Muscle of leg (tissue), 3 donors: ENCODE measurements at regions not wholly inside any gene's neighbourhood (a gene's known extent, or its start where the extent isn't known, plus 50 kb on each side); places are given as distances from the start of the nearest gene placed in this dataset.
A peak's percentile ranks its signal among the peaks of the same experiment; 100 is the strongest.
"Not testable (repeated sequence)": the region's sequence is repeated elsewhere in the genome, so short reads cannot be mapped to it uniquely, and the experiment has no call there.

Source experiments
- DNase-seq: peaks from one replicate; pipeline ENCODE4 v3.0.0; 2013
- H3K27ac ChIP-seq: one replicate; pipeline ENCODE4 v1.5.1; 2013; ENCODE audit warnings: mild to moderate bottlenecking, low read length, control low read depth
- H3K27me3 ChIP-seq: one replicate; pipeline ENCODE4 v1.6.1; 2013; ENCODE audit warnings: low read length; ENCODE audit not compliant: control insufficient read depth, insufficient read depth
- H3K36me3 ChIP-seq: one replicate; pipeline ENCODE4 v1.6.1; 2013; ENCODE audit warnings: low read length; ENCODE audit not compliant: control insufficient read depth, insufficient read depth
- H3K4me1 ChIP-seq: one replicate; pipeline ENCODE4 v1.6.1; 2013; ENCODE audit warnings: low read length; ENCODE audit not compliant: control insufficient read depth, insufficient read depth
- H3K4me3 ChIP-seq: one replicate; pipeline ENCODE4 v1.5.1; 2013; ENCODE audit warnings: low read length, control low read depth
- H3K9me3 ChIP-seq: replicated peaks from 2 replicates; pipeline ENCODE4 v1.6.1; 2013; ENCODE audit warnings: low read depth, low read length; ENCODE audit not compliant: control insufficient read depth
- WGBS: methylation state at CpG from one replicate; pipeline ENCODE4 v1.1.5; 2013; ENCODE audit warnings: missing lambda C conversion rate; ENCODE audit not compliant: insufficient coverage; 5-methylcytosine and 5-hydroxymethylcytosine counted together

DNA sequence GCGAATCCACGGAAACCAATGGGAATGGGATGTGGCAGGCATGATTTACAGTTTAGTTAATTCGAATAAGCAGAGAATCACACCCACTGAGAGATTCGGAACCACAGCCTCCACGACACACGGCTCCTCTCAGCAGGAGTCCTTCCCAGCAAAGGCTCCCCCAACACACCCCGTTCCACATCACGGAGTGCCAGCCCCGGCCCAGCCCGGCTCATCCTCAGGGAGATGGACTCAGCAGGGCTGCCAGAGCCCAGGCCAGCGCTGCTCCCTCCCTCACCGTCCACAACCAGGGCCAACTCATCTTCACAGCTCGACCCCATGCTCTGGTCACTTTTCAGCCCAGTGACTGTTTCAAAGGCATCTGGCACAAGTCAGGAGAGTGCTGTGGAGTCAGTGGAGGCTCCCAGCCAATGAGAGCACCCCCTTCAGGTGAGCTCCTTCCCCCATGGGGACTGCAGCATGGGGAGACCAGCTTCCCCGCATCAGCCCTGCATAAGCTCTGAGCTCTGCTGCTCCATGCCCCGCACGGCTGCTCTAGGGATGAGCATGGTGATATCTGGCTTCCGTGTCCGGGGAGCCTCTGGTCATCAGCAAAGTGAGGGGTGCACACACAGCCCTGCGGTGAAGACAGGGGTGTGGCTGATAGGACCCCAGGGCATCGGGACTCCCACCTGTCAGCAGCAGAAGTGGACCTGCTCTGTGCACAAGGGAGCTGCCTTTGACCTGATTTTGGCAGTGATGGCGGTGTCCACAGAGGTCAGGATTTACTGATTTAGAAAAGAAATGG is 238.8 kb upstream of the SFSWAP start:
- 71% methylated on average over 18 of the region's 21 CpGs for WGBS
- Histone ChIP-seq H3K27ac (no peak overlapping the region), H3K36me3 (no peaks in the 10 kb centered on the region), H3K27me3 (peaks cover 3% of the 10 kb centered on the region), H3K4me1 (no peaks in the 10 kb centered on the region), H3K4me3 (no peak overlapping the region), H3K9me3 (no peaks in the 10 kb centered on the region)
- no peak for DNase-seq

DNA sequence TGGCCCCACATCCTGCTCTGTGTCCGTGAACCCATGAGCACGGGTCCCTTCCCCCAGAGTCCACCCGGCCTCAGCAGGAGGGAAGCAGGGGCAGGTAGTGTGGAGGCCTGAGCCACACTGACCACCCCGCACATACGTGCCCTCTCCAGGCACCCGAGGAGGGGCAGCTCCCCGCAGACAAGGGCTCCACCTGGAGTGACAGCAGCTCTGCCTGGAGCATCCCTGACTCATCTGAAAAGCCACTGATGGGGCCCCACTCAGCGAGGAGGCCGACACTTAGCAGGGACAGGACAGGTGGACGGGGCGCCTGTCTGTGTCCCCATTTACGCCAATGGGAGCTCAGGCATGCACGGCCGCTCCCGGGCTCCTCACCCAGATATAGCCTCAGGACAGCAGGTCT is 237.6 kb upstream of the SFSWAP start:
- Histone ChIP-seq H3K27me3 (peaks cover 3% of the 10 kb centered on the region), H3K4me1 (no peaks in the 10 kb centered on the region), H3K4me3 (no peak overlapping the region), H3K9me3 (no peaks in the 10 kb centered on the region), H3K36me3 (no peaks in the 10 kb centered on the region), H3K27ac (no peak overlapping the region)
- DNase-seq = no peak
- WGBS = 86% methylated on average over 9 of the region's 15 CpGs

DNA sequence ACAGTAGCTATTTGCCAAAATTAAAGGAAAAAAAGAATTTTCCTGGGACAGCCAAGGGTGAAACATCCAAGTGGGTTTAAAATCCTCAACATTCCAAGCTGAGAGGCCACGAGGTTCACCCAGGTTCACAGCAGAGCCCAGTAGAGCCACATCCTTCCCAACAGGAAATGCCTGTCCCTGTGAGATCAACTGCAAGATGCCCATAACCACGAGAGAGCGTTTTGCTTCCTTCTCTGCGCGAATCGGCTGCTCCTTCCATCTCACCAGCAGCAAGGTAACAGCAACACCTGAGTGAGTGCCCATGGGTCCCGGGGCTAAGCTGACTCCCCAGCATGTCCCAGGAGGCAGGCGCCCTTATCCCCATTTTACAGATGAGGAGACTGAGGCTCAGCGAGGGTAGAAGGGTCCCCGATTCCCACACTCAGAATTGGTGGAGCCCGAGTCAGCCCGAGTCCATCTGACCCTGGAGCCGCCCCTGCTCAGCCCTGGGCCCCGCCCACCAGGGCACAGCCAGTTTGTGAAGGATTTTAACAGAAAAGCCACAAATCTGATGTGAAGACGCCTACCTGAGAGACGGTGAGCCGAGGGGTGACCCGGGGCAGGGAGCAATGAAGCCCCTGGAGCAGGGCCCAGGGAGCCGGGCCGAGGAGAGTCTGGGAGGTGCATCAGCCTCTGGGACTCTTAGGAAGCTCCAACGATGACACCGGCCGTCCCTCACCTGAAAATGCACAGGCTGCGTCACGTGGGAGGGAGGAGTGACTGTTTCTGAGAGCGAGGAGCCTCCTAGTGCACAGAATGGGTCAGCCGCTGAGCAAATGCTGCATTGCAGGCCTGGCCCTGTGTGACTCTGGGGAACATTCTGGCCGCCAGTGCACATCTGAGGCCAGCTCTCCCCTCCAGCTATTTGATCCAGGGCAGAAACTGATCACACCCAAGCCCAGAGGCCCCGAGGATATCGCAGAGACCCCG is 236.9 kb upstream of the SFSWAP start:
- peak; percentile 13 for DNase-seq
- H3K4me3 ChIP-seq = no peak overlapping the region
- peaks cover 3% of the 10 kb centered on the region for H3K27me3 ChIP-seq
- H3K9me3 ChIP-seq = no peaks in the 10 kb centered on the region
- no peaks in the 10 kb centered on the region for H3K36me3 ChIP-seq
- H3K4me1 ChIP-seq = no peaks in the 10 kb centered on the region
- no peak overlapping the region for H3K27ac ChIP-seq
- WGBS = 63% methylated on average over 17 of the region's 31 CpGs

DNA sequence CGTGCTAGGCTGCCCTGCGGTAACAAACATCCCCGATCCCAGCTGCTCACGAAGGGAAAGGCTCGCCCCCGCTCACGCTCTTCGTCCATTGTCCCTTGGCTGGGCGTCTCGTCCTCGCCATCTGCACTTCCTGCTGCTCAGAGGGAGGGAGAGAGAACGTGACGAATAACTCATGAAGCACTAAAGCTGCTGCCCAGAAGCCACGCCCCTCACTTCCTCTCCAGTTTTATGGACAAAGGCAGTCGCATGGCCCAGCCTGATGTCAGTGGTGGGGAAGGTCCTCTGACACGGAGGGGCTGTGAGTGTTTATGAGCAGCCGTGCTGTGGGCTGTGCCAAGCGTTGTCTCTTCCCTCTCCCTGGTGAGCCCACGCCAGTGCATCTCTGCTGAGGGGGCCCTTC is 235.9 kb upstream of the SFSWAP start:
- not testable (repeated sequence) for H3K27ac ChIP-seq, H3K36me3 ChIP-seq, DNase-seq, H3K27me3 ChIP-seq, H3K4me1 ChIP-seq, H3K9me3 ChIP-seq, H3K4me3 ChIP-seq
- WGBS = no CpG with 5 or more reads among the region's 19 CpGs

DNA sequence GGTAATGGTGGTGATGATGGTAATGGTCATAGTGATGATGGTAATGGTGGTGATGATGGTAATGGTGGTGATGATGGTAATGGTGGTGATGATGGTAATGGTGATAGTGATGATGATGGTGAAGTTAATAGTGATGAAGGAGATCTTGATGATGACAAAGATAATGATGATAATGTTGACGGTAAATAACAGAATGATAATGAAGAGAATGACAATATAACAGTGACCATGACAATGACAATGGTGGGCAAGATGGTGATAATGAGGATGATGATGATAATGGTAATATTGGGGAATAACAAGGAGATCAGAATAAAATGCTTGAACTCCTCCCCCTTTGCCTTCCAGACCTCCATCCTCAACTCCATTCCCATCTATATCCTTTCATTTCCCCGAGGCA is 233.3 kb upstream of the SFSWAP start:
- no peaks in the 10 kb centered on the region for H3K4me1 ChIP-seq
- H3K9me3 ChIP-seq = no peaks in the 10 kb centered on the region
- no peak overlapping the region for H3K27ac ChIP-seq
- H3K4me3 ChIP-seq = no peak overlapping the region
- no peaks in the 10 kb centered on the region for H3K27me3 ChIP-seq
- no peak for DNase-seq
- no peaks in the 10 kb centered on the region for H3K36me3 ChIP-seq
- 100% methylated on average over 2 of the region's 2 CpGs for WGBS

DNA sequence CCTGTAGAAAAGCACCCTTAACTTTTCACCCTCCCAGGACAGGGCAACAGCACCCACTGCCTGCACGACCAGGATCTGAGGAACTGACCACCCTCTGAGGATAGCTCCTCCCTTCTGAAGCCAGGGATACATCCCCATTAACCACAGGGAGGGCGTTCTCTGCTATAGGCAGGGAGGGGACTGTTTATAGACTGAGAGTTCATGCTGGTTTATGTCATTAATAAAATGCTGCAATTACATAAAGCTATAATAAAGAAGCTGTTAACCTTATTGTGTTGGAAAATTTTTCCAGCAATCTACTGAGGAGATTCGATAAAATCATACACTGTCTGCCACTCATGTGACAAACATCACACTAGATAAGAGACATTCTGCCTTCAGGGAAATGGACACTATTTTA is 232.4 kb upstream of the SFSWAP start:
- no CpG with 5 or more reads among the region's 3 CpGs for WGBS

DNA sequence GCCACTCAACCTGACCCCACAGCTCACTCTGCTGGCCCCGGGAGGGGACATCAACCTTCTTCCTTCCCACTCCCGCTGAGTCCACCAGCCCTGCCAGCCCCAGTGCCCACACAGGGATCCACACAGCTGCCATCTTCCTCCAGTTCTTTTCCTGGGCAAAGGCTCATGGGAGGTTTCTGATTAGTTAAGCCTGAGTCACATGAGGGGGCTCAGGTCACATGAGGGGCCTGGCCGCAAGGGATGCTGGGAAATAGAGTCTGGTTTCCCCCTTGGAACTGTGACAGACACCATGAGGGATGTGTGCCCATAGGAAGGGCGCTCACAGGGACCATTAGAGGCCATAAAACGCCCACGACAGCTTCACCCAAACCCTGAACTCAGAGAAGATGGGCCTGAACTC is 228.7 kb upstream of the SFSWAP start:
- Histone ChIP-seq H3K27ac (no peak overlapping the region), H3K4me3 (no peak overlapping the region), H3K36me3 (no peaks in the 10 kb centered on the region), H3K4me1 (no peaks in the 10 kb centered on the region), H3K27me3 (peaks cover 2% of the 10 kb centered on the region), H3K9me3 (no peaks in the 10 kb centered on the region)
- 61% methylated on average over 4 of the region's 6 CpGs for WGBS
- DNase-seq = no peak

More for the DNA sequence above, 232.4 kb upstream of the SFSWAP start:
- no peaks in the 10 kb centered on the region for H3K4me1 ChIP-seq
- H3K4me3 ChIP-seq = no peak overlapping the region
- no peak for DNase-seq
- H3K9me3 ChIP-seq = no peaks in the 10 kb centered on the region
- no peak overlapping the region for H3K27ac ChIP-seq
- H3K36me3 ChIP-seq = no peaks in the 10 kb centered on the region
- no peaks in the 10 kb centered on the region for H3K27me3 ChIP-seq

DNA sequence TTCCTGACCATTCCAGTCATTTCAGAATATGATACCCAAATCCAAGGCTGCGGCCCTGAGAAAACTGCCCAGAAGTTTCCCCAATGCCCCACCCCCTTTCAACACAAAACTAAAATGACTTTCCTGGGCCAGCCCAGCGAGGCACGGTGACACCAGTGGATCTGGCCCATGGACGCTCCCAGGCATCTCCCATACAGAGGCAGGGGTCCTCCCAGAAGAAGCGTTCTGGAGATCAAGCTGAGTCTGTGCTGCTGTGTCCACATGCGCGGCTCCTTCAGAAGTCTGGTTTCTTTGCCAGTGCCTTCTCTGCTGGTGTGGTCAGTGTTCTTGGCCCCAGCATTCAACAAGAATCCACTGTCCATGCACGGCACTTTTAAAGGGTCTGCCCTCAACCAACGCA is 228.2 kb upstream of the SFSWAP start:
- Histone ChIP-seq H3K4me3 (no peak overlapping the region), H3K27me3 (peaks cover 3% of the 10 kb centered on the region), H3K9me3 (no peaks in the 10 kb centered on the region), H3K27ac (no peak overlapping the region), H3K4me1 (no peaks in the 10 kb centered on the region), H3K36me3 (no peaks in the 10 kb centered on the region)
- no peak for DNase-seq
- whole genome bisulfite sequencing = 86% methylated on average over 8 of the region's 9 CpGs

DNA sequence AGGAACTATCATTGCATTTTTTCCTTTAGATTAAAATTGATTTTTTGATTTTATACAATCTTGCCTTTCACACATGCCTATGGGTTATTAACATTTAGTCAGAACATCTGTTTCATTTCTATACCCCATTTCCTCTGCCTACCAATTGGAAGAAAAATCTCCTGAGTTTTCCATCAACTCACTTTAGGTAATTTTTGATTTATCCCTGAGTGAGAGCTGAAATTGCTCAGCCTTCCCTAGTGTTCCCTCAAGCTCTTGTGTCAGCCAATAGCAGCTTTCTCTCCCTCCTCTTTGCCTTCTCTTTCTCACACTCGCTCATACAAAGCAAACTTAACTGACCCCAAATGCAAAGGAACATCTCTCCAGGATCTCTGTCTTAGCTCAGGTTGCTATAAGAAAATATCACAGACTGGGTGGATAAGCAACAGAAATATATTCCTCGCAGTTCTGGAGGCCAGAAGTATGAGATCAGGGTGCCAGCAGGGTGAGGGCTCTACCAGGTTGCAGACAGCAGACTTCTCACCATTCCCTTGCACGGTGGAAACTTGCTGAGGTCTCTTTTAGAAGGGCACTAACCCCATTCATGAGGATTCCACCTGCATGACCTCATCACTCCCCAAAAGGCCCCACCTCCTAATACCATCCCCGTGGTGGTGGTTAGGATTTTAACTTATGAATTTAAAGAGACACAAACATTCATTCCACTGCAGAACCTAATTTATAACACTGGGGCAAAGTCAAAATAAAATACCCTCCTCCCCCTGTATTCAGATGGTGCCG is 224.2 kb upstream of the SFSWAP start:
- Histone ChIP-seq H3K36me3 (no peaks in the 10 kb centered on the region), H3K4me3 (no peak overlapping the region), H3K4me1 (no peaks in the 10 kb centered on the region), H3K27ac (no peak overlapping the region), H3K9me3 (no peaks in the 10 kb centered on the region), H3K27me3 (peaks cover 3% of the 10 kb centered on the region)
- WGBS = 66% methylated on average over 3 of the region's 5 CpGs
- DNase-seq = no peak
